Trophoblast cell (in vitro differentiated cells and primary cell): ENCODE measurements at regions not wholly inside any gene's neighbourhood (a gene's known extent, or its start where the extent isn't known, plus 50 kb on each side); places are given as distances from the start of the nearest gene placed in this dataset.

ENCODE experiments used
- DNase-seq, 2 donors: peaks; one replicate each; pipeline ENCODE4 v3.0.0-alpha.2; 2016
- H2AFZ ChIP-seq: 2 replicates; pipeline ENCODE4 v1.6.1; 2013; ENCODE audit warnings: low read length, moderate library complexity, mild to moderate bottlenecking; ENCODE audit not compliant: insufficient read depth, poor library complexity
- H2AK5ac ChIP-seq: 2 replicates; pipeline ENCODE4 v1.6.1; 2013; ENCODE audit warnings: mild to moderate bottlenecking, low read length
- H2BK120ac ChIP-seq: 2 replicates; pipeline ENCODE4 v1.6.1; 2013; ENCODE audit warnings: low read length, mild to moderate bottlenecking, moderate library complexity; ENCODE audit not compliant: insufficient read depth, poor library complexity
- H2BK12ac ChIP-seq: 2 replicates; pipeline ENCODE4 v1.6.1; 2013; ENCODE audit warnings: mild to moderate bottlenecking, low read length, moderate library complexity
- H2BK5ac ChIP-seq: 2 replicates; pipeline ENCODE4 v1.6.1; 2013; ENCODE audit warnings: low read length, low read depth, moderate library complexity, mild to moderate bottlenecking; ENCODE audit not compliant: poor library complexity
- H3K14ac ChIP-seq: 2 replicates; pipeline ENCODE4 v1.6.1; 2013; ENCODE audit warnings: mild to moderate bottlenecking, low read length
- H3K18ac ChIP-seq: 2 replicates; pipeline ENCODE4 v1.6.1; 2013; ENCODE audit warnings: mild to moderate bottlenecking, low read length
- H3K23ac ChIP-seq: 2 replicates; pipeline ENCODE4 v1.6.1; 2013; ENCODE audit warnings: low read length
- H3K27ac ChIP-seq: 2 replicates; pipeline ENCODE4 v1.5.1; 2013; ENCODE audit warnings: low read depth, mild to moderate bottlenecking, inconsistent platforms, low read length, moderate library complexity
- H3K27me3 ChIP-seq: 2 replicates; pipeline ENCODE4 v1.6.1; 2013; ENCODE audit warnings: inconsistent platforms, mild to moderate bottlenecking, low read length, moderate library complexity; ENCODE audit not compliant: insufficient read depth
- H3K36me3 ChIP-seq, 2 experiments: 1 replicate in 1 of 2; 2 replicates in 1 of 2; pipeline ENCODE4 v1.6.1; 2013; ENCODE audit warnings: low read length in 2 of 2, mild to moderate bottlenecking in 2 of 2, moderate library complexity in 1 of 2; ENCODE audit not compliant: insufficient read depth in 2 of 2, control insufficient read depth in 1 of 2
- H3K4ac ChIP-seq: 2 replicates; pipeline ENCODE4 v1.6.1; 2013; ENCODE audit warnings: low read depth, mild to moderate bottlenecking, low read length, moderate library complexity
- H3K4me1 ChIP-seq, 2 experiments: 1 replicate in 1 of 2; 2 replicates in 1 of 2; pipeline ENCODE4 v1.6.1; 2013; ENCODE audit warnings: low read length in 2 of 2, mild to moderate bottlenecking in 2 of 2, moderate library complexity in 1 of 2; ENCODE audit not compliant: insufficient read depth in 2 of 2, control insufficient read depth in 1 of 2
- H3K4me2 ChIP-seq: 2 replicates; pipeline ENCODE4 v1.6.1; 2013; ENCODE audit warnings: inconsistent platforms, mild to moderate bottlenecking, low read length, moderate library complexity
- H3K4me3 ChIP-seq: 2 replicates; pipeline ENCODE4 v1.5.1; 2013; ENCODE audit warnings: mild to moderate bottlenecking, low read depth, low read length, inconsistent platforms
- H3K79me1 ChIP-seq: one replicate; pipeline ENCODE4 v1.6.1; 2013; ENCODE audit warnings: low read length
- H3K79me2 ChIP-seq: 2 replicates; pipeline ENCODE4 v1.6.1; 2013; ENCODE audit warnings: low read length, mild to moderate bottlenecking; ENCODE audit not compliant: control insufficient read depth, insufficient read depth, poor library complexity
- H3K9ac ChIP-seq: 2 replicates; pipeline ENCODE4 v1.6.1; 2013; ENCODE audit warnings: mild to moderate bottlenecking, low read length
- H3K9me3 ChIP-seq: 2 replicates; pipeline ENCODE4 v1.6.1; 2013; ENCODE audit warnings: low read depth, mild to moderate bottlenecking, control low read depth, inconsistent platforms, low read length; ENCODE audit not compliant: insufficient read depth
- H4K12ac ChIP-seq: 2 replicates; pipeline ENCODE4 v1.6.1; 2013; ENCODE audit warnings: low read depth, mild to moderate bottlenecking, low read length, moderate library complexity
- H4K8ac ChIP-seq: 2 replicates; pipeline ENCODE4 v1.6.1; 2013; ENCODE audit warnings: low read depth, mild to moderate bottlenecking, low read length, moderate library complexity
- H4K91ac ChIP-seq: one replicate; pipeline ENCODE4 v1.6.1; 2013; ENCODE audit warnings: low read depth, mild to moderate bottlenecking, low read length, moderate library complexity
- WGBS: extraction: QIAGEN DNeasy Blood & Tissue Kit; methylation state at CpG from one replicate; pipeline ENCODE4 v1.1.7; 2013; ENCODE audit warnings: missing lambda C conversion rate; ENCODE audit not compliant: insufficient read length, insufficient coverage; ENCODE audit errors: extremely low coverage; 5-methylcytosine and 5-hydroxymethylcytosine counted together

DNA sequence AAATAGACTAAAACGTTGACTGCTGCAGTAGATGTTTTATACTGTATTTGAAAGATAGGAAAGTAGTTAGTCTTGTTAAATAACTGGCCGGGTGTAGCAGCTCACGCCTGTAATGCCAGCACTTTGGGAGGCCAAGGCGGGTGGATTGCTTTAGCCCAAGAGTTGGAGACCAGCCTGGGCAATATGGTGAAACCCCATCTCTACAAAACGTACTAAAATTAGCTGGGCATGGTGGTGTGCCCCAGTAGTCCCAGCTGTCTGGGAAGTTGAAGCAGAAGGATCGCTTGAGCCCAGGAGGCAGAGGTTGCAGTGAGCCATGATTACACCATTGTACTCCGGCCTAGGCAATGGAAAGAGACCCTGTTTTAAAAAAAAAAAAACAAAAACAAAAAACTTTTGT, 60.5 kb upstream of the ULK4 start:
- no peak overlapping the region for H3K18ac ChIP-seq
- H3K36me3 ChIP-seq: no peaks in the 10 kb centered on the region
- no peak overlapping the region for H3K4me3 ChIP-seq
- no CpG with 5 or more reads among the region's 7 CpGs for WGBS
- no peaks in the 10 kb centered on the region for H3K9me3 ChIP-seq
- H2AK5ac ChIP-seq: no peak overlapping the region
- no peak overlapping the region for H2BK120ac ChIP-seq
- no peak overlapping the region for H3K23ac ChIP-seq
- H3K79me2 ChIP-seq: peaks cover 5% of the 10 kb centered on the region
- no peak for DNase-seq
- no peak overlapping the region for H3K4me2 ChIP-seq
- H4K12ac ChIP-seq: no peak overlapping the region
- H3K4ac ChIP-seq: peak overlapping the region; percentile 65
- H4K91ac ChIP-seq: peak overlapping the region; percentile 4
- no peak overlapping the region for H2AFZ ChIP-seq
- no peak overlapping the region for H3K14ac ChIP-seq
- H4K8ac ChIP-seq: no peak overlapping the region
- no peak overlapping the region for H3K27ac ChIP-seq
- no peaks in the 10 kb centered on the region for H3K27me3 ChIP-seq
- peaks cover 7 to 24% of the 10 kb centered on the region in 2 experiments for H3K4me1 ChIP-seq
- peak overlapping the region; percentile 52 for H2BK5ac ChIP-seq
- H3K9ac ChIP-seq: no peak overlapping the region
- H2BK12ac ChIP-seq: no peak overlapping the region
- peaks cover 7% of the 10 kb centered on the region for H3K79me1 ChIP-seq

DNA sequence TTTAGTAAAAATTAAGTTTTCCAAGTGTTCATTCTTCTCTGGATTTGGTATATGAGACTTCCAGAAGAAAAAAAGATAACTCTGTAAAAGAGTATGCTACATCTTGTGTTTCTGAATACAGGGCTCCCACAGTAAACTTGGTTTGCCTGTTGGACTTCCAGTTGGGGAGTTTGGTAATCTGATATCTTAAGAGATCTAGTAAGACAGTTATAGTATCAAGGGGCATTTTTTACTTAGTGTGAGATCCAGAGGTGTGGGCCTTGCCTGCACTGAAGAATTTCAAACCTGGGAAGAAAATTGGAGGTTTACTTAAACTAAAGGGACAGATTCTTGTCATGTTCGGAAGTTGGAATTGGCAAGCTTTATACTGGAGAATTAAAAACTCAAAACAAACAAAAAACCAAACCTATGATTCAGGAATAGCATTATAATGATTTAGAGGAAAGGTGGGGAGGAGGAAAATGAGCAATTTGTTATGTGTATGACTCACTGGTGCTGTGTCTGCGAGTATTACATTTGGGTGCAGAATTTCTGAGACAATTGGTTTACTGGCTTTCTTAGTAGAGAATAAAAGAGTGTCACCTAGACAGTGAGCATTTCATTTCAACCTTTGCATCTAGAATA, 58.9 kb upstream of the ULK4 start:
- Histone ChIP-seq H3K27ac (no peak overlapping the region), H4K12ac (no peak overlapping the region), H3K9me3 (no peaks in the 10 kb centered on the region), H3K4me3 (no peak overlapping the region), H2BK120ac (no peak overlapping the region), H2BK12ac (no peak overlapping the region), H2AK5ac (no peak overlapping the region), H3K79me1 (peaks cover 7% of the 10 kb centered on the region), H3K23ac (no peak overlapping the region), H3K36me3 (no peaks in the 10 kb centered on the region), H2AFZ (no peak overlapping the region), H2BK5ac (no peak overlapping the region), H3K18ac (no peak overlapping the region), H3K4me1 (peaks cover 7 to 22% of the 10 kb centered on the region in 2 experiments), H3K4me2 (no peak overlapping the region), H4K8ac (no peak overlapping the region), H3K4ac (no peak overlapping the region), H3K14ac (no peak overlapping the region), H3K79me2 (peaks cover 8% of the 10 kb centered on the region), H3K9ac (no peak overlapping the region), H3K27me3 (no peaks in the 10 kb centered on the region), H4K91ac (no peak overlapping the region)
- no CpG with 5 or more reads among the region's 2 CpGs for WGBS
- peak in 1 of 2 donors; percentile 31 for DNase-seq

DNA sequence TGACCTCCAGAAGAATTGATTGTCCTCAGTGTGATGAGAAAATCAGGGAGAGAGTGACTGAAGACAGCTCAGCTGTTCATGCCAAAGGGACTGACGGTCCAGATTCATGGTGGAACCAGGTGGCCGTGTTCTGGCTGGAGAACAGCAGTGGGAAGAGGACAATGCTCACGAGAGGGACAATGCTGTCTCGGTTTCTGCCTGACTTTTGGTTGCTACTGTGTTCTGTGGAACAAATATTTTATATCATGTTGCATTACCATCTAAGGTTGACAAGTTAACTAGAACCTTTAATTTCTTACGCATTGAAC, 58.0 kb upstream of the ULK4 start:
- no peak for DNase-seq
- Histone ChIP-seq H2BK120ac (no peak overlapping the region), H3K4me1 (peaks cover 11 to 24% of the 10 kb centered on the region in 2 experiments), H3K4me3 (no peak overlapping the region), H2BK12ac (no peak overlapping the region), H3K14ac (no peak overlapping the region), H4K8ac (no peak overlapping the region), H3K4me2 (no peak overlapping the region), H3K18ac (peak overlapping the region; percentile 82), H3K36me3 (no peaks in the 10 kb centered on the region), H3K23ac (no peak overlapping the region), H4K91ac (no peak overlapping the region), H4K12ac (no peak overlapping the region), H3K27ac (no peak overlapping the region), H3K9ac (no peak overlapping the region), H3K79me2 (peaks cover 12% of the 10 kb centered on the region), H3K27me3 (no peaks in the 10 kb centered on the region), H3K79me1 (peaks cover 7% of the 10 kb centered on the region), H3K9me3 (peaks cover under 1% of the 10 kb centered on the region), H2BK5ac (no peak overlapping the region), H2AK5ac (no peak overlapping the region), H3K4ac (peak overlapping the region; percentile 35), H2AFZ (no peak overlapping the region)
- no CpG with 5 or more reads among the region's 5 CpGs for WGBS

DNA sequence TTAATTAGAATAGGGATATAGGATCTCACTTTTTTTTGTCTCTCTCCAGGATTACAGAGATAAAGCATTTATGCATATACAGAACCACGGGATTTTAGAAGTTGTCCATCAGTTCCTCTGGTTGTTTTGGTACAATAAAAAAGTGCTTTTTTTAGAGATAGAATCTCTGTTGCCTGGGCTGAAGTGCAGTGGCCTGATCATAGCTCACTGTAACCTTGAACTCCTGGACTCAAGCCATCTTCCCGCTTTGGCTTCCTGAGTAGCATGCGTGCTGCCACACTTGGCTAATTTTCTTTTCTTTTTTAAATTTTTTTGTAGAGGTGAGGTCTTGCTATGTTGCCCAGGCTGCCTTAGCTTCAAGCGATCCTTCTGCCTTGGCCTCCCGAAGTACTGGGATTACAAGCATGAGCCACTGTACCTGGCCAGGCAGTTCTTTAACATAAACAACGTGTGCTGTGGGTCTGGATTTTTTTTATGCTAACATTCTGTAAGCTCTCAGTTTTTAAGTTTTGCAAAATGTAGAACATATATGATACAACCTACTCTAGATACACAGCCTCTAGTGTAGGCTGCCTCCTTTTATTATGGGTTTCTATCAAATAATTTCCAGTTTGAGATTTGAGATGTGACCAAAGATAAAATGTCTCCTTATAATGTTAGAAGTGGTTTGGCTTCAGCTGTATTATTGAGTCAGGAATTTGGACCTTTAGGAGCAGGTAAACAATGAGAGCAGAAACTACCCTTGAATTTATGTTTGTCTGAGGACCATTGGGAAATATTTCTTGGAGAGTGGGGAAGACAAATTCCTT, 57.4 kb upstream of the ULK4 start:
- H3K36me3 ChIP-seq: no peaks in the 10 kb centered on the region
- no peak overlapping the region for H3K14ac ChIP-seq
- no peak overlapping the region for H3K18ac ChIP-seq
- no peak for DNase-seq
- peaks cover 5% of the 10 kb centered on the region for H3K79me1 ChIP-seq
- no peak overlapping the region for H2BK12ac ChIP-seq
- H2BK5ac ChIP-seq: no peak overlapping the region
- no peaks in the 10 kb centered on the region for H3K27me3 ChIP-seq
- no peak overlapping the region for H2AK5ac ChIP-seq
- H2BK120ac ChIP-seq: no peak overlapping the region
- H2AFZ ChIP-seq: no peak overlapping the region
- no peak overlapping the region for H3K23ac ChIP-seq
- H3K79me2 ChIP-seq: peaks cover 15% of the 10 kb centered on the region
- H4K8ac ChIP-seq: no peak overlapping the region
- peak overlapping the region; percentile 78 for H3K4ac ChIP-seq
- H3K9me3 ChIP-seq: peaks cover 2% of the 10 kb centered on the region
- no peak overlapping the region for H4K12ac ChIP-seq
- no peak overlapping the region for H3K4me3 ChIP-seq
- peaks cover 10 to 23% of the 10 kb centered on the region in 2 experiments for H3K4me1 ChIP-seq
- H3K4me2 ChIP-seq: no peak overlapping the region
- WGBS: no CpG with 5 or more reads among the region's 6 CpGs
- H3K27ac ChIP-seq: no peak overlapping the region
- H4K91ac ChIP-seq: no peak overlapping the region
- H3K9ac ChIP-seq: no peak overlapping the region
